Embryonic facial prominence (tissue), 1 donor: ENCODE measurements at regions not wholly inside any gene's neighbourhood (a gene's known extent, or its start where the extent isn't known, plus 50 kb on each side); places are given as distances from the start of the nearest gene placed in this dataset.
"Not testable (repeated sequence)": the region's sequence is repeated elsewhere in the genome, so short reads cannot be mapped to it uniquely, and the experiment has no call there.

Experiments
- DNase-seq: peaks from one replicate; pipeline ENCODE4 v3.0.0-alpha.2; 2016; ENCODE audit errors: extremely low spot score

- DNase-seq, result no peak
These were observed 295.9 kb downstream of the SUCLA2 start for GRCh38 chr13:47705185-47705584.

GRCh38 chr13:47696674-47697073 is 304.4 kb downstream of the SUCLA2 start:
- no peak for DNase-seq

- no peak for DNase-seq
These were observed 313.5 kb downstream of the SUCLA2 start for GRCh38 chr13:47687577-47687976.

- DNase-seq, result not testable (repeated sequence)
These were observed 315.9 kb downstream of the SUCLA2 start for GRCh38 chr13:47685156-47685555.

GRCh38 chr13:47680748-47681147 is 320.3 kb downstream of the SUCLA2 start:
- DNase-seq, result no peak

GRCh38 chr13:47679401-47679800 is 321.7 kb downstream of the SUCLA2 start:
- DNase-seq, result no peak

GRCh38 chr13:47678201-47678968 is 322.7 kb downstream of the SUCLA2 start:
- DNase-seq, result no peak

- DNase-seq, result no peak
These were observed 325.2 kb downstream of the SUCLA2 start for GRCh38 chr13:47675871-47676270.

GRCh38 chr13:47673009-47673850 is 327.8 kb downstream of the SUCLA2 start:
- DNase-seq, result no peak

- peak; percentile 34 for DNase-seq
These were observed 328.6 kb downstream of the SUCLA2 start for GRCh38 chr13:47672245-47673008.

- no peak for DNase-seq
These were observed 329.3 kb downstream of the SUCLA2 start for GRCh38 chr13:47671776-47672175.

GRCh38 chr13:47665043-47665442 is 336.0 kb downstream of the SUCLA2 start:
- DNase-seq, result no peak

- DNase-seq, result no peak
These were observed 340.0 kb downstream of the SUCLA2 start for GRCh38 chr13:47661076-47661475.

GRCh38 chr13:47656651-47657050 is 344.4 kb downstream of the SUCLA2 start:
- DNase-seq, result no peak

- DNase-seq, result no peak
These were observed 350.9 kb downstream of the SUCLA2 start for GRCh38 chr13:47650209-47650608.

- no peak for DNase-seq
These were observed 354.1 kb downstream of the SUCLA2 start for GRCh38 chr13:47647001-47647400.

GRCh38 chr13:47646298-47646697 is 354.8 kb downstream of the SUCLA2 start:
- DNase-seq, result no peak

GRCh38 chr13:47639738-47640447 is 361.2 kb downstream of the SUCLA2 start:
- no peak for DNase-seq

- DNase-seq, result no peak
These were observed 362.4 kb downstream of the SUCLA2 start for GRCh38 chr13:47638627-47639026.

- DNase-seq, result no peak
These were observed 368.8 kb downstream of the SUCLA2 start for GRCh38 chr13:47632311-47632710.

- no peak for DNase-seq
These were observed 372.4 kb downstream of the SUCLA2 start for GRCh38 chr13:47628666-47629065.

- DNase-seq, result no peak
These were observed 377.2 kb downstream of the SUCLA2 start for GRCh38 chr13:47623862-47624261.
